OCI-LY3 (cell line): ENCODE measurements at regions not wholly inside any gene's neighbourhood (a gene's known extent, or its start where the extent isn't known, plus 50 kb on each side); places are given as distances from the start of the nearest gene placed in this dataset.

Experiments
- H2AFZ ChIP-seq: fragments of 200-600, 300-600 bp; shearing (Covaris generic); 2 replicates; pipeline ENCODE4 v1.6.0; 2014; ENCODE audit warnings: antibody characterized with exemption, low read depth, low read length
- H3K27ac ChIP-seq: fragments of 200-600, 300-600 bp; sonication (generic); 2 replicates; pipeline ENCODE4 v1.5.1; 2014; ENCODE audit warnings: mild to moderate bottlenecking, low read length, moderate library complexity, mixed read lengths
- H3K27me3 ChIP-seq: fragments of 200-600, 300-600 bp; sonication (generic); 2 replicates; pipeline ENCODE4 v1.6.1; 2014; ENCODE audit warnings: low read depth, low read length, mixed read lengths
- H3K36me3 ChIP-seq: fragments of 200-600, 300-600 bp; sonication (generic); replicated peaks from 2 replicates; pipeline ENCODE3; 2014; ENCODE audit warnings: low read depth, low read length, mixed read lengths
- H3K4me1 ChIP-seq: fragments of 300-600, 200-600 bp; sonication (generic); 2 replicates; pipeline ENCODE4 v1.6.1; 2014; ENCODE audit warnings: low read length, mixed read lengths
- H3K4me2 ChIP-seq: fragments of 200-600, 300-600 bp; sonication (generic); 2 replicates; pipeline ENCODE4 v1.6.1; 2014; ENCODE audit warnings: low read length, mixed read lengths
- H3K4me3 ChIP-seq: fragments of 300-600, 200-600 bp; sonication (generic); 2 replicates; pipeline ENCODE4 v1.5.1; 2014; ENCODE audit warnings: antibody characterized with exemption, mild to moderate bottlenecking, low read length, moderate library complexity
- H3K79me2 ChIP-seq: fragments of 300-600, 200-600 bp; shearing (Covaris generic); 2 replicates; pipeline ENCODE4 v1.6.1; 2014; ENCODE audit warnings: mild to moderate bottlenecking, low read length, mixed read lengths
- H3K9ac ChIP-seq: fragments of 300-600, 200-600 bp; shearing (Covaris generic); 2 replicates; pipeline ENCODE4 v1.6.0; 2014; ENCODE audit warnings: mild to moderate bottlenecking, low read length, moderate library complexity
- H3K9me3 ChIP-seq: fragments of 200-600, 300-600 bp; shearing (Covaris generic); 2 replicates; pipeline ENCODE4 v1.6.1; 2014; ENCODE audit warnings: low read length, mixed read lengths; ENCODE audit not compliant: insufficient read depth
- H4K20me1 ChIP-seq: fragments of 200-600, 300-600 bp; sonication (generic); 2 replicates; pipeline ENCODE4 v1.6.1; 2016; ENCODE audit warnings: low read length, mixed read lengths; ENCODE audit not compliant: insufficient read depth
- CTCF ChIP-seq: fragments of 200-600, 300-600 bp; sonication (generic); IDR thresholded peaks from 2 replicates; pipeline ENCODE4 v1.5.1; 2014; ENCODE audit warnings: antibody characterized with exemption, low read length, low read depth
- EZH2phosphoT487 ChIP-seq: fragments of 200-600 bp; shearing (Covaris generic); IDR thresholded peaks from 2 replicates; pipeline ENCODE4 v1.6.1; 2018; ENCODE audit warnings: antibody characterized with exemption, mixed run types, low read depth

- no peak overlapping the region for H3K4me3 ChIP-seq
- no peak for TF ChIP-seq EZH2phosphoT487
- no peak for TF ChIP-seq CTCF
- H4K20me1 ChIP-seq, result no peaks in the 10 kb centered on the region
- H3K79me2 ChIP-seq, result no peaks in the 10 kb centered on the region
- no peaks in the 10 kb centered on the region for H3K36me3 ChIP-seq
- no peaks in the 10 kb centered on the region for H3K9me3 ChIP-seq
- no peak overlapping the region for H3K9ac ChIP-seq
- H3K4me1 ChIP-seq, result no peaks in the 10 kb centered on the region
- H3K4me2 ChIP-seq, result no peak overlapping the region
- H2AFZ ChIP-seq, result peak overlapping the region; percentile 17; the same call in 1 of the 2 replicates
- H3K27ac ChIP-seq, result no peak overlapping the region
- peaks cover 10% of the 10 kb centered on the region; the same call in 1 of the 2 replicates for H3K27me3 ChIP-seq
Measured at GRCh38 chr6:25224242-25224641, 54.9 kb upstream of the CARMIL1 start.

- TF ChIP-seq EZH2phosphoT487 (no peak), CTCF (no peak)
- Histone ChIP-seq H3K4me3 (no peak overlapping the region), H4K20me1 (no peaks in the 10 kb centered on the region), H3K79me2 (no peaks in the 10 kb centered on the region), H3K4me2 (no peak overlapping the region), H3K4me1 (no peaks in the 10 kb centered on the region), H3K27me3 (peaks cover 10% of the 10 kb centered on the region; the same call in 1 of the 2 replicates), H3K9me3 (no peaks in the 10 kb centered on the region), H3K27ac (no peak overlapping the region), H2AFZ (no peak overlapping the region), H3K9ac (no peak overlapping the region), H3K36me3 (no peaks in the 10 kb centered on the region)
Measured at GRCh38 chr6:25227854-25228253, 51.3 kb upstream of the CARMIL1 start.
